ENCODE measurements at regions not wholly inside any gene's neighbourhood (a gene's known extent, or its start where the extent isn't known, plus 50 kb on each side); places are given as distances from the start of the nearest gene placed in this dataset.

DNA sequence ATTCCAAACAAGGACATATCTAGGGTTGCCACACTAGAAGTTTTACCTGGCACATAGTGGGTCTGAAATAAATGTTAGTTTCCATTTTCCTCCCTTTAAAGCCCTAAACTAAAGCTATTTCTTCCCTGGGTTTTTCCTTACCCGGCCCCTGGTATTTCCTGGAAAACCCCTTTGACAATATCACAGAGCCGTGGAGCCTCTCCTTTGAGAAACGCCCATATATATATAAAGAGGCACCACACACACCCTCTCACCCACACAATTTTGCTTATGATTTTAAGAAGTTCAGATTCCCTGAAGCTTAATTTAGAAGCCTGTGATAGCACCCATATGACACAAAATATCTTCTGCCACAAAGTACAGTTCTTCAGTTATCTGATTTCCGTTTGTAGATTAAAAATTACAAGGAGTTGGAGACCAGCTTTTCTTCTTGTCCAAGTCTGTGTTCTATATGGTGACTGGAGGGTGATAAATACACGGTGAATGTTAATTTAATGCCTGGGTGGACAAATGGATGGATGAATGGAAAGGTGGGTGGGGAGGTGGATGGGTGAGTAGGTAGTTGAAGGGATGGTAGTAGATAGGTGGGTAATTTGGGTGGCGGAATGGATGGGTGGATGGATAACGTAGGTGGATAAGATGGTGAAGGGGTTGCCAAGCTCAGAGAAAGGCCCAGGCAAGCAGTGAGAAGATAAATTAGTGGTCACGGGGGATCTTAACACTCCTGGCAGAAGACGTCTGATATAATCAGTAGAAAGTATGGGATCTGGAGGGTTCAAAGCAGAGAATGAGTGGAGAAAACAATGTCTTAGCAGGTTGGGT lies 154.4 kb upstream of the FGGY start:
- H3K27ac ChIP-seq (ENCODE audit: low read depth, low read length) = peak overlapping the region; percentile 54
- CTCF ChIA-PET = interaction anchor here (0.8 to 1.2 kb wide), 2 partner anchors 556 to 617 kb away, joined by 4 read pairs; no protein-coding TSS in a partner anchor
- no peak overlapping the region for H3K4me3 ChIP-seq (ENCODE audit: low read depth, low read length)
- H3K27me3 ChIP-seq (ENCODE audit: control insufficient read depth, insufficient read depth, low read length) = no peaks in the 10 kb centered on the region
- no peak for DNase-seq (ENCODE audit: low read depth, low spot score)
- no peaks in the 10 kb centered on the region for H3K9me3 ChIP-seq (ENCODE audit: control insufficient read depth, insufficient read depth, low read length)
- TF ChIP-seq, protein P1, sequence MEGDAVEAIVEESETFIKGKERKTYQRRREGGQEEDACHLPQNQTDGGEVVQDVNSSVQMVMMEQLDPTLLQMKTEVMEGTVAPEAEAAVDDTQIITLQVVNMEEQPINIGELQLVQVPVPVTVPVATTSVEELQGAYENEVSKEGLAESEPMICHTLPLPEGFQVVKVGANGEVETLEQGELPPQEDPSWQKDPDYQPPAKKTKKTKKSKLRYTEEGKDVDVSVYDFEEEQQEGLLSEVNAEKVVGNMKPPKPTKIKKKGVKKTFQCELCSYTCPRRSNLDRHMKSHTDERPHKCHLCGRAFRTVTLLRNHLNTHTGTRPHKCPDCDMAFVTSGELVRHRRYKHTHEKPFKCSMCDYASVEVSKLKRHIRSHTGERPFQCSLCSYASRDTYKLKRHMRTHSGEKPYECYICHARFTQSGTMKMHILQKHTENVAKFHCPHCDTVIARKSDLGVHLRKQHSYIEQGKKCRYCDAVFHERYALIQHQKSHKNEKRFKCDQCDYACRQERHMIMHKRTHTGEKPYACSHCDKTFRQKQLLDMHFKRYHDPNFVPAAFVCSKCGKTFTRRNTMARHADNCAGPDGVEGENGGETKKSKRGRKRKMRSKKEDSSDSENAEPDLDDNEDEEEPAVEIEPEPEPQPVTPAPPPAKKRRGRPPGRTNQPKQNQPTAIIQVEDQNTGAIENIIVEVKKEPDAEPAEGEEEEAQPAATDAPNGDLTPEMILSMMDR (IDR thresholded peaks at IDR 0.05; ENCODE audit: low read depth, low read length) = no peak
- POLR2A ChIA-PET = interaction anchor here (0.6 to 1.5 kb wide), 2 partner anchors 9 to 181 kb away, joined by 3 to 6 read pairs; no protein-coding TSS in a partner anchor

DNA sequence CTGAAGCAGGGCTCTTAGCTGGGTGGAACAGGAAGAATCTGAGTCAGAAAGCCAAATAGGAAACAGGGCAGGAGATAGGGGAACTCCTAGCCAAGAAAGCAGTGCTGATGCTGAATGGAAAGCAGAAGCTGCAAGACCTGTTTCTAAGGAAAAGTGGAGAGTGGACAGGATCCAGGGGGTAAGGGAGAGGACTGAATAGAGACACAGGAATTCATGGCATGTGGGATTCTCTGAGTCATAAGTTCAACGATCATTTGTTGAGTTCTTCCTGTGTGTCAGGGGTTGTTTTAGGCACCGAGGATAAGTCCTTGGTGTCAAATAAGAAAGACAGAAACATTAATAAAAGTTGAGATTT lies 153.8 kb upstream of the FGGY start:
- ChIA-PET POLR2A (interaction anchor here (0.6 to 2.0 kb wide), 3 partner anchors 8 to 359 kb away, joined by 3 to 6 read pairs (median 5); partner anchors contain the start of gene JUN), CTCF (interaction anchor here (0.6 kb wide), 1 partner anchor 148 kb away, joined by 3 read pairs; no protein-coding TSS in a partner anchor)
- Histone ChIP-seq H3K27ac (ENCODE audit: low read depth, low read length) (peak overlapping the region; percentile 54), H3K4me3 (ENCODE audit: low read depth, low read length) (no peak overlapping the region), H3K9me3 (ENCODE audit: control insufficient read depth, insufficient read depth, low read length) (no peaks in the 10 kb centered on the region), H3K27me3 (ENCODE audit: control insufficient read depth, insufficient read depth, low read length) (no peaks in the 10 kb centered on the region)
- DNase-seq (ENCODE audit: low read depth, low spot score) = peak; percentile 88
- TF ChIP-seq, protein P1 (IDR thresholded peaks at IDR 0.05; ENCODE audit: low read depth, low read length) = no peak

DNA sequence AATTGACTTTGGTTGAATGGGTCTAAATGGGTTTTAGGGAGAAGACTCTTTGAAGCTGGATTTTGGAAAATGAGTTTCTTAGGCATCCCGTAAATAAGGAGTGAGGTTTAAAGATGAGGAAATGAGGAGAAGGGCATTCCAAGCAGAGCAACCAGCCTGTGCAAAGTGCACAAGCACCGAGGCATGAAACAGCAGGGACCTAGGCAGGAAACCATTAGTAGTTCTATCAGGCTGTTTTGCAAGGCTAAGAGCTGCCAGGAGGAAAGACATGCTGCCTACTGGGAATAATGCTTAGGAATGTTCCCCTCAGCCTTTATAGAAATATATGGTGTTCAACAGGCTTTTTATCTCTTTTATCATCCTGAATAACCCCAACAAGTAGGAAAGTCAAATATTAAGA lies 153.1 kb upstream of the FGGY start:
- CTCF ChIA-PET = interaction anchor here (0.6 to 1.3 kb wide), 2 partner anchors 149 to 152 kb away, joined by 3 read pairs; no protein-coding TSS in a partner anchor
- POLR2A ChIA-PET = interaction anchor here (0.6 to 2.0 kb wide), 2 partner anchors 360 to 371 kb away, joined by 3 to 5 read pairs; partner anchors contain the start of gene JUN
- H3K9me3 ChIP-seq (ENCODE audit: control insufficient read depth, insufficient read depth, low read length) = no peaks in the 10 kb centered on the region
- TF ChIP-seq, protein P1 (IDR thresholded peaks at IDR 0.05; ENCODE audit: low read depth, low read length) = no peak
- peak overlapping the region; percentile 12 for H3K27ac ChIP-seq (ENCODE audit: low read depth, low read length)
- DNase-seq (ENCODE audit: low read depth, low spot score) = no peak
- H3K27me3 ChIP-seq (ENCODE audit: control insufficient read depth, insufficient read depth, low read length) = no peaks in the 10 kb centered on the region
- no peak overlapping the region for H3K4me3 ChIP-seq (ENCODE audit: low read depth, low read length)

DNA sequence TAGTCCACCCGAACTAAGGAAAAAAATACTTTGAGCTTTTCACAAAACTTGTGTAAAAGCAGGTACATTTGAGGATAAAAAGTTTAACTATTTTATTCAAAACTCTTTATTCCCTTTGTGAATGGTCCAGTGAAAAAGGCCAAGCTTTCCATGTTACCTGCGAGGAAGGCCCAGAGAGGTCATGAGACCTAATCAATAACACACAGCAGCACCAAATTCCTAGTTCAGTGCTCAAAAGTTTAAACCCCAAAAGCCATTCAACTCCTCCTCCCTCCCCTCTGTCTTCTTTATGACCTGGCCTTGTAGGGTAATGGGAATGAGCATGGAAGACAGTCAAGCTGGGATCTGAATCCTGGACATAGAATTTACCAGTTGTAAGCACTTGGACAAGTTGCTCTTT lies 151.9 kb upstream of the FGGY start:
- Histone ChIP-seq H3K27ac (ENCODE audit: low read depth, low read length) (no peak overlapping the region), H3K4me3 (ENCODE audit: low read depth, low read length) (no peak overlapping the region), H3K9me3 (ENCODE audit: control insufficient read depth, insufficient read depth, low read length) (no peaks in the 10 kb centered on the region), H3K27me3 (ENCODE audit: control insufficient read depth, insufficient read depth, low read length) (no peaks in the 10 kb centered on the region)
- DNase-seq (ENCODE audit: low read depth, low spot score) = no peak
- CTCF ChIA-PET = interaction anchor here (1.0 to 1.8 kb wide), 4 partner anchors 151 to 616 kb away, joined by 3 to 6 read pairs (median 3); no protein-coding TSS in a partner anchor
- TF ChIP-seq, protein P1 (IDR thresholded peaks at IDR 0.05; ENCODE audit: low read depth, low read length) = no peak
- POLR2A ChIA-PET = interaction anchor here (2.0 kb wide), 1 partner anchor 361 kb away, joined by 5 read pairs; the partner anchor contains the start of gene JUN

DNA sequence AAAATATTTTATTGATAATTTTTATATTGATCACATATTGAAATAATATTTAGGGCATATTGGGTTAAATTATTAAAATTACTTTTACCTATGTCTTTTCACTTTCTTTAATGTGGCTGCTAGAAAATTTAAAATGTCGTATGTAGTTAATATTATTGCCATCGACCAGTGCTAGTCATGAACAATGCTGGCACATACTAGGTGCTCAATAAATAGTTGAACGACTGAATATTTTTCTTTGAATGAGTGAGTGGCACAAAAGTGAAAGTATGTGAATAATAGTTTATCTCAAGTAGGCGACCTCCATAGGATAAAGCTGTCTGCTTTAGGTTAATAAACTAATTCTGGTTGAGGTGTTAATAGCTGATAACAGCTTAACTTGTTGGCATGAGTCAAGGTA lies 150.8 kb upstream of the FGGY start:
- ChIA-PET POLR2A (interaction anchor here (0.9 kb wide), 1 partner anchor 362 kb away, joined by 3 read pairs; the partner anchor contains the start of gene JUN), CTCF (interaction anchor here (0.7 to 1.8 kb wide), 3 partner anchors 246 to 553 kb away, joined by 4 to 10 read pairs (median 6); no protein-coding TSS in a partner anchor)
- H3K27me3 ChIP-seq (ENCODE audit: control insufficient read depth, insufficient read depth, low read length) = no peaks in the 10 kb centered on the region
- no peak overlapping the region for H3K27ac ChIP-seq (ENCODE audit: low read depth, low read length)
- peak overlapping the region; percentile 58; the same call in 1 of the 2 replicates for H3K4me3 ChIP-seq (ENCODE audit: low read depth, low read length)
- no peak for DNase-seq (ENCODE audit: low read depth, low spot score)
- TF ChIP-seq, protein P1 (IDR thresholded peaks at IDR 0.05; ENCODE audit: low read depth, low read length) = no peak
- H3K9me3 ChIP-seq (ENCODE audit: control insufficient read depth, insufficient read depth, low read length) = no peaks in the 10 kb centered on the region

Measured in AG04450 (cell line).